HEK293T (cell line): ENCODE measurements at regions not wholly inside any gene's neighbourhood (a gene's known extent, or its start where the extent isn't known, plus 50 kb on each side); places are given as distances from the start of the nearest gene placed in this dataset.

Experiments
- CTCF ChIA-PET: fragments of 350-600 bp; formaldehyde crosslinking; extraction: SDS; loops from one replicate; lab custom pipeline; 2021; ENCODE audit warnings: antibody characterized with exemption, inconsistent platforms; lab: Yijun Ruan, JAX
- POLR2A ChIA-PET: fragments of 350-600 bp; formaldehyde crosslinking; extraction: SDS; loops from one replicate; lab custom pipeline; 2020; ENCODE audit warnings: antibody characterized with exemption, inconsistent platforms; lab: Yijun Ruan, JAX
- DNase-seq: peaks from one replicate; pipeline ENCODE4 v3.0.0; 2012; ENCODE audit warnings: mixed read lengths; ENCODE audit errors: extremely low spot score
- ARNT ChIP-seq: fragments of 450-650 bp; IDR thresholded peaks from 2 replicates; pipeline ENCODE4 v1.6.1; 2017; ENCODE audit warnings: mild to moderate bottlenecking
- BHLHE40 ChIP-seq: fragments of 450-650 bp; IDR thresholded peaks from 2 replicates; pipeline ENCODE4 v1.6.1; 2016; ENCODE audit warnings: mild to moderate bottlenecking, moderate library complexity, borderline replicate concordance
- CTBP1 ChIP-seq: fragments of 450-650 bp; IDR thresholded peaks from 2 replicates; pipeline ENCODE4 v1.6.1; 2016; ENCODE audit warnings: borderline replicate concordance
- ELF4 ChIP-seq: fragments of 450-650 bp; IDR thresholded peaks from 2 replicates; pipeline ENCODE4 v1.6.1; 2017; ENCODE audit warnings: antibody characterized with exemption
- FOXA1 ChIP-seq: fragments of 450-650 bp; IDR thresholded peaks from 2 replicates; pipeline ENCODE4 v1.6.1; 2016; ENCODE audit warnings: mild to moderate bottlenecking
- FOXK2 ChIP-seq: fragments of 450-650 bp; IDR thresholded peaks from 2 replicates; pipeline ENCODE4 v1.6.1; 2016; ENCODE audit warnings: mild to moderate bottlenecking
- FOXM1 ChIP-seq: fragments of 450-650 bp; IDR thresholded peaks from 2 replicates; pipeline ENCODE4 v1.6.1; 2017; ENCODE audit warnings: mild to moderate bottlenecking, borderline replicate concordance
- HDGF ChIP-seq: fragments of 450-650 bp; IDR thresholded peaks from 2 replicates; pipeline ENCODE4 v1.6.1; 2017; ENCODE audit warnings: antibody characterized with exemption, borderline replicate concordance
- L3MBTL2 ChIP-seq: fragments of 450-650 bp; conservative IDR thresholded peaks from 2 replicates; pipeline ENCODE4 v1.6.1; 2016; ENCODE audit warnings: mild to moderate bottlenecking
- LEF1 ChIP-seq: fragments of 450-650 bp; IDR thresholded peaks from 2 replicates; pipeline ENCODE4 v1.6.1; 2017; ENCODE audit warnings: mild to moderate bottlenecking, borderline replicate concordance
- NFRKB ChIP-seq: fragments of 450-650 bp; IDR thresholded peaks from 2 replicates; pipeline ENCODE4 v1.6.1; 2016; ENCODE audit warnings: mild to moderate bottlenecking, moderate library complexity
- SP1 ChIP-seq: fragments of 450-650 bp; IDR thresholded peaks from 2 replicates; pipeline ENCODE4 v1.6.1; 2017
- SUZ12 ChIP-seq: fragments of 450-650 bp; IDR thresholded peaks from 2 replicates; pipeline ENCODE4 v1.6.1; 2016; ENCODE audit warnings: mild to moderate bottlenecking
- TARDBP ChIP-seq: fragments of 450-650 bp; IDR thresholded peaks from 2 replicates; pipeline ENCODE4 v1.6.1; 2016
- ZNF384 ChIP-seq: fragments of 450-650 bp; IDR thresholded peaks from 2 replicates; pipeline ENCODE4 v1.6.1; 2016
- TF ChIP-seq, protein P1 (sequence below): fragments of 450-650 bp; IDR thresholded peaks from 2 replicates; pipeline ENCODE4 v1.6.1; 2016

DNA sequence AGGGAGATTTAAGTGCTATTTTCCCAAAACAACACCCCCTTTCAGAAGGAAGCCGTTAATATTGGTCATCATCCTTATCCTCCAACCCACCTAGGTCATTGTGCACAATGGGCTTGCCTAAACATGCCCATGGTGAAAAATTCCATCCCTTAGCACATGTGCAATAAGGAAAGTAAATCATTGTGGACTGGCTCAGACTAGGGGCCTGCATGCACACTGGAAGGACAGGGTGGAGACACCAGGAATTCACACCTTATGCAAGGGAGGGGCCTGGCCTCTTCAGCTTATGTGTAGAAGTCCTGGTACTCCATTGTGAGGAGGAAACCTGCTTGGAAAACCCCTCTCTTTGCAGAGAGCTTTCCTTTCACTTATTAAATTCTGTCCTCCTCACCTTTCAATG lies 311.4 kb upstream of the NDST4 start:
- no peak for TF ChIP-seq HDGF
- no peak for TF ChIP-seq ELF4
- no peak for TF ChIP-seq FOXA1
- no peak for TF ChIP-seq LEF1
- TF ChIP-seq SUZ12 = no peak
- TF ChIP-seq ARNT = no peak
- TF ChIP-seq FOXM1 = no peak
- TF ChIP-seq TARDBP = no peak
- TF ChIP-seq NFRKB = no peak
- no peak for TF ChIP-seq SP1
- TF ChIP-seq, protein P1, sequence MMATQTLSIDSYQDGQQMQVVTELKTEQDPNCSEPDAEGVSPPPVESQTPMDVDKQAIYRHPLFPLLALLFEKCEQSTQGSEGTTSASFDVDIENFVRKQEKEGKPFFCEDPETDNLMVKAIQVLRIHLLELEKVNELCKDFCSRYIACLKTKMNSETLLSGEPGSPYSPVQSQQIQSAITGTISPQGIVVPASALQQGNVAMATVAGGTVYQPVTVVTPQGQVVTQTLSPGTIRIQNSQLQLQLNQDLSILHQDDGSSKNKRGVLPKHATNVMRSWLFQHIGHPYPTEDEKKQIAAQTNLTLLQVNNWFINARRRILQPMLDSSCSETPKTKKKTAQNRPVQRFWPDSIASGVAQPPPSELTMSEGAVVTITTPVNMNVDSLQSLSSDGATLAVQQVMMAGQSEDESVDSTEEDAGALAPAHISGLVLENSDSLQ = no peak
- no peak for TF ChIP-seq BHLHE40
- TF ChIP-seq FOXK2 = no peak
- no peak for TF ChIP-seq CTBP1
- TF ChIP-seq L3MBTL2 = no peak
- no peak for TF ChIP-seq ZNF384
- ChIA-PET POLR2A (no interaction called here), CTCF (no interaction called here)
- DNase-seq = no peak

- POLR2A ChIA-PET = no interaction called here
Observed at GRCh38 chr4:115418635-115419396, 305.4 kb upstream of the NDST4 start.

GRCh38 chr4:115396034-115396433 lies 282.6 kb upstream of the NDST4 start:
- DNase-seq = no peak
- ChIA-PET POLR2A (no interaction called here), CTCF (no interaction called here)
- TF ChIP-seq CTBP1 = no peak
- TF ChIP-seq ARNT = no peak
- TF ChIP-seq, protein P1 = no peak
- no peak for TF ChIP-seq ZNF384
- TF ChIP-seq FOXM1 = no peak
- no peak for TF ChIP-seq SP1
- TF ChIP-seq NFRKB = no peak
- no peak for TF ChIP-seq ELF4
- no peak for TF ChIP-seq SUZ12
- no peak for TF ChIP-seq FOXA1
- no peak for TF ChIP-seq HDGF
- no peak for TF ChIP-seq LEF1
- no peak for TF ChIP-seq TARDBP
- TF ChIP-seq BHLHE40 = no peak
- TF ChIP-seq FOXK2 = no peak
- no peak for TF ChIP-seq L3MBTL2

More at GRCh38 chr4:115418635-115419396, 305.4 kb upstream of the NDST4 start:
- no peak for TF ChIP-seq FOXK2
- CTCF ChIA-PET = no interaction called here
- DNase-seq = no peak

- POLR2A ChIA-PET = no interaction called here
- TF ChIP-seq CTBP1 = no peak
- no peak for TF ChIP-seq ZNF384
- TF ChIP-seq ELF4 = no peak
- TF ChIP-seq TARDBP = no peak
- TF ChIP-seq, protein P1 = no peak
- TF ChIP-seq NFRKB = no peak
- no peak for TF ChIP-seq HDGF
- TF ChIP-seq SP1 = no peak
- no peak for TF ChIP-seq LEF1
- no peak for TF ChIP-seq SUZ12
- no peak for TF ChIP-seq ARNT
- TF ChIP-seq BHLHE40 = no peak
- TF ChIP-seq FOXA1 = no peak
- no peak for TF ChIP-seq FOXM1
- TF ChIP-seq FOXK2 = no peak
- no peak for TF ChIP-seq L3MBTL2
- CTCF ChIA-PET = no interaction called here
- DNase-seq = no peak
Observed at GRCh38 chr4:115376866-115377265, 263.4 kb upstream of the NDST4 start.

GRCh38 chr4:115374621-115375020 lies 261.2 kb upstream of the NDST4 start:
- no peak for TF ChIP-seq ARNT
- no peak for TF ChIP-seq ELF4
- TF ChIP-seq TARDBP = no peak
- TF ChIP-seq HDGF = no peak
- no peak for TF ChIP-seq LEF1
- TF ChIP-seq, protein P1 = no peak
- TF ChIP-seq BHLHE40 = no peak
- TF ChIP-seq ZNF384 = no peak
- TF ChIP-seq FOXK2 = no peak
- TF ChIP-seq CTBP1 = no peak
- no peak for TF ChIP-seq FOXM1
- TF ChIP-seq FOXA1 = no peak
- no peak for TF ChIP-seq NFRKB
- TF ChIP-seq SP1 = no peak
- TF ChIP-seq L3MBTL2 = no peak
- no peak for TF ChIP-seq SUZ12
- no peak for DNase-seq
- POLR2A ChIA-PET = no interaction called here
- CTCF ChIA-PET = no interaction called here
